ENCODE measurements at regions not wholly inside any gene's neighbourhood (a gene's known extent, or its start where the extent isn't known, plus 50 kb on each side); places are given as distances from the start of the nearest gene placed in this dataset.

- TF ChIP-seq, protein P1, sequence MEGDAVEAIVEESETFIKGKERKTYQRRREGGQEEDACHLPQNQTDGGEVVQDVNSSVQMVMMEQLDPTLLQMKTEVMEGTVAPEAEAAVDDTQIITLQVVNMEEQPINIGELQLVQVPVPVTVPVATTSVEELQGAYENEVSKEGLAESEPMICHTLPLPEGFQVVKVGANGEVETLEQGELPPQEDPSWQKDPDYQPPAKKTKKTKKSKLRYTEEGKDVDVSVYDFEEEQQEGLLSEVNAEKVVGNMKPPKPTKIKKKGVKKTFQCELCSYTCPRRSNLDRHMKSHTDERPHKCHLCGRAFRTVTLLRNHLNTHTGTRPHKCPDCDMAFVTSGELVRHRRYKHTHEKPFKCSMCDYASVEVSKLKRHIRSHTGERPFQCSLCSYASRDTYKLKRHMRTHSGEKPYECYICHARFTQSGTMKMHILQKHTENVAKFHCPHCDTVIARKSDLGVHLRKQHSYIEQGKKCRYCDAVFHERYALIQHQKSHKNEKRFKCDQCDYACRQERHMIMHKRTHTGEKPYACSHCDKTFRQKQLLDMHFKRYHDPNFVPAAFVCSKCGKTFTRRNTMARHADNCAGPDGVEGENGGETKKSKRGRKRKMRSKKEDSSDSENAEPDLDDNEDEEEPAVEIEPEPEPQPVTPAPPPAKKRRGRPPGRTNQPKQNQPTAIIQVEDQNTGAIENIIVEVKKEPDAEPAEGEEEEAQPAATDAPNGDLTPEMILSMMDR (IDR thresholded peaks at IDR 0.05; ENCODE audit: borderline replicate concordance, extremely low read depth, low read length, poor library complexity, severe bottlenecking), result no peak
- TF ChIP-seq EZH2 (IDR thresholded peaks at IDR 0.05; ENCODE audit: borderline replicate concordance, low read depth, low read length, severe bottlenecking), result no peak
These were observed 116.9 kb downstream of the C1D start for GRCh38 chr2:67945940-67946339.

Measured in DND-41 (cell line).